SK-N-SH treated with all-trans-retinoic acid at 6 μM for 48 hours (cell line): ENCODE measurements at regions not wholly inside any gene's neighbourhood (a gene's known extent, or its start where the extent isn't known, plus 50 kb on each side); places are given as distances from the start of the nearest gene placed in this dataset.

Source experiments
- ATAC-seq: fragments of 200-7000 bp; cut with Tn5 transposase; 3 replicates; pipeline ENCODE4 v1.9.1; 2020; ENCODE audit warnings: mild to moderate bottlenecking, moderate library complexity
- ARNTL ChIP-seq: fragments of 450-650 bp; formaldehyde crosslinking; IDR thresholded peaks from 2 replicates; pipeline ENCODE4 v1.5.0; 2020; ENCODE audit warnings: low read depth, mild to moderate bottlenecking, moderate library complexity, borderline replicate concordance
- BACH2 ChIP-seq: fragments of 250-450 bp; sonication (Bioruptor Pico); IDR thresholded peaks from 2 replicates; pipeline ENCODE4 v1.9.0; 2021; ENCODE audit warnings: mild to moderate bottlenecking, borderline replicate concordance
- CREB5 ChIP-seq: fragments of 250-450 bp; sonication (Bioruptor Pico); IDR thresholded peaks from 2 replicates; pipeline ENCODE4 v1.5.1; 2020; ENCODE audit warnings: low read depth, mild to moderate bottlenecking, moderate library complexity
- CSDC2 ChIP-seq: fragments of 250-450 bp; sonication (Bioruptor Pico); IDR thresholded peaks from 2 replicates; pipeline ENCODE4 v1.5.0; 2020; ENCODE audit warnings: mild to moderate bottlenecking, moderate library complexity
- CSRNP3 ChIP-seq: fragments of 250-450 bp; sonication (Bioruptor Pico); IDR thresholded peaks from 2 replicates; pipeline ENCODE4 v1.5.1; 2021; ENCODE audit warnings: mild to moderate bottlenecking, moderate library complexity
- ESRRG ChIP-seq: fragments of 250-450 bp; sonication (Bioruptor Pico); IDR thresholded peaks from 2 replicates; pipeline ENCODE4 v1.6.1; 2021; ENCODE audit warnings: mild to moderate bottlenecking
- ISL1 ChIP-seq: fragments of 250-450 bp; sonication (Bioruptor Pico); IDR thresholded peaks from 2 replicates; pipeline ENCODE4 v2.1.2; 2022; ENCODE audit warnings: mild to moderate bottlenecking, moderate library complexity
- OSR1 ChIP-seq: fragments of 250-450 bp; sonication (Bioruptor Pico); IDR thresholded peaks from 2 replicates; pipeline ENCODE4 v1.8.0; 2022; ENCODE audit warnings: moderate library complexity, mild to moderate bottlenecking, inconsistent platforms
- POU6F1 ChIP-seq: fragments of 250-450 bp; sonication (Bioruptor Pico); IDR thresholded peaks from 2 replicates; pipeline ENCODE4 v1.8.0; 2021; ENCODE audit warnings: low read depth, mild to moderate bottlenecking, moderate library complexity, borderline replicate concordance
- PPARA ChIP-seq: fragments of 250-450 bp; sonication (Bioruptor Pico); IDR thresholded peaks from 2 replicates; pipeline ENCODE4 v1.5.0; 2020; ENCODE audit warnings: mild to moderate bottlenecking, borderline replicate concordance
- RARB ChIP-seq: fragments of 250-450 bp; sonication (Bioruptor Pico); IDR thresholded peaks from 2 replicates; pipeline ENCODE4 v1.8.0; 2021; ENCODE audit warnings: mild to moderate bottlenecking, moderate library complexity
- SNAI2 ChIP-seq: fragments of 250-450 bp; sonication (Bioruptor Pico); IDR thresholded peaks from 2 replicates; pipeline ENCODE4 v1.5.0; 2020; ENCODE audit warnings: mild to moderate bottlenecking, moderate library complexity
- TCF4 ChIP-seq: fragments of 250-450 bp; sonication (Bioruptor Pico); IDR thresholded peaks from 2 replicates; pipeline ENCODE4 v1.8.0; 2021; ENCODE audit warnings: mild to moderate bottlenecking, moderate library complexity, borderline replicate concordance
- TOX ChIP-seq: fragments of 250-450 bp; sonication (Bioruptor Pico); IDR thresholded peaks from 2 replicates; pipeline ENCODE4 v1.8.0; 2021; ENCODE audit warnings: mild to moderate bottlenecking, moderate library complexity, borderline replicate concordance
- ZC3H10 ChIP-seq: fragments of 250-450 bp; sonication (Bioruptor Pico); IDR thresholded peaks from 2 replicates; pipeline ENCODE4 v1.5.1; 2021; ENCODE audit warnings: mild to moderate bottlenecking, moderate library complexity
- ZFP3 ChIP-seq: fragments of 250-450 bp; sonication (Bioruptor Pico); IDR thresholded peaks from 2 replicates; pipeline ENCODE4 v1.5.0; 2020; ENCODE audit warnings: mild to moderate bottlenecking, moderate library complexity
- ZFP30 ChIP-seq: fragments of 450-650 bp; formaldehyde crosslinking; IDR thresholded peaks from 2 replicates; pipeline ENCODE4 v1.5.0; 2022; ENCODE audit warnings: mild to moderate bottlenecking, moderate library complexity
- ZNF565 ChIP-seq: fragments of 450-650 bp; formaldehyde crosslinking; conservative IDR thresholded peaks from 2 replicates; pipeline ENCODE4 v1.5.0; 2020; ENCODE audit warnings: low read depth, mild to moderate bottlenecking, moderate library complexity
- ZNF70 ChIP-seq: fragments of 450-650 bp; formaldehyde crosslinking; IDR thresholded peaks from 2 replicates; pipeline ENCODE4 v1.5.0; 2020; ENCODE audit warnings: mild to moderate bottlenecking, moderate library complexity
- ZNF8 ChIP-seq: fragments of 450-650 bp; formaldehyde crosslinking; IDR thresholded peaks from 2 replicates; pipeline ENCODE4 v1.5.0; 2020; ENCODE audit warnings: mild to moderate bottlenecking, moderate library complexity
- TF ChIP-seq, protein P1 (sequence below): fragments of 250-450 bp; sonication (Bioruptor Pico); IDR thresholded peaks from 2 replicates; pipeline ENCODE4 v1.8.0; 2020; ENCODE audit warnings: mild to moderate bottlenecking, moderate library complexity, borderline replicate concordance

DNA sequence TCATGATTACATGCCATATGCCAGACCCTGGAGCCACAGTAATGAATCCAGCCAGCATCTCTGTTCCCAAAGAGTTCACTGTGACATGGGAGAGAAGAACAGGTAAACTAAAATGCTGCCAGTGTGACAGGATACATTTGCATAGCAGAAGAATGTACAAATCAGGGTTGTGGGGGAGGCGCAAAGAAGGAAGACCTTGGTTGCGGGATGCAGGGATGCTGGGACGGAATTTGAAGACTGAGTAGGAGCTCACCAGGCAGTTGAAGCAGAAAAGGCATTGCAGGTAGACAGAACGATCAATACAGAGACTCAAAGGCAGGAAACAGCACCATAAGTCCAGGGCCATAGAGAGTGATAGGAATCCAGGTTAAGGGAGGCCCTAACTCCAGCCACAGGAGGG is 180.3 kb upstream of the ZC3H12A start (continued):
- TF ChIP-seq, protein P1, sequence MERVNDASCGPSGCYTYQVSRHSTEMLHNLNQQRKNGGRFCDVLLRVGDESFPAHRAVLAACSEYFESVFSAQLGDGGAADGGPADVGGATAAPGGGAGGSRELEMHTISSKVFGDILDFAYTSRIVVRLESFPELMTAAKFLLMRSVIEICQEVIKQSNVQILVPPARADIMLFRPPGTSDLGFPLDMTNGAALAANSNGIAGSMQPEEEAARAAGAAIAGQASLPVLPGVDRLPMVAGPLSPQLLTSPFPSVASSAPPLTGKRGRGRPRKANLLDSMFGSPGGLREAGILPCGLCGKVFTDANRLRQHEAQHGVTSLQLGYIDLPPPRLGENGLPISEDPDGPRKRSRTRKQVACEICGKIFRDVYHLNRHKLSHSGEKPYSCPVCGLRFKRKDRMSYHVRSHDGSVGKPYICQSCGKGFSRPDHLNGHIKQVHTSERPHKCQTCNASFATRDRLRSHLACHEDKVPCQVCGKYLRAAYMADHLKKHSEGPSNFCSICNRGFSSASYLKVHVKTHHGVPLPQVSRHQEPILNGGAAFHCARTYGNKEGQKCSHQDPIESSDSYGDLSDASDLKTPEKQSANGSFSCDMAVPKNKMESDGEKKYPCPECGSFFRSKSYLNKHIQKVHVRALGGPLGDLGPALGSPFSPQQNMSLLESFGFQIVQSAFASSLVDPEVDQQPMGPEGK (CRISPR knock-in tag): no peak
- TF ChIP-seq BACH2 (CRISPR knock-in tag): no peak
- no peak for TF ChIP-seq RARB

- no peak for ATAC-seq
- TF ChIP-seq TOX (CRISPR knock-in tag) (no peak), ESRRG (no peak), BACH2 (CRISPR knock-in tag) (no peak)
These were observed 179.9 kb upstream of the ZC3H12A start for GRCh38 chr1:37294529-37294928.

DNA sequence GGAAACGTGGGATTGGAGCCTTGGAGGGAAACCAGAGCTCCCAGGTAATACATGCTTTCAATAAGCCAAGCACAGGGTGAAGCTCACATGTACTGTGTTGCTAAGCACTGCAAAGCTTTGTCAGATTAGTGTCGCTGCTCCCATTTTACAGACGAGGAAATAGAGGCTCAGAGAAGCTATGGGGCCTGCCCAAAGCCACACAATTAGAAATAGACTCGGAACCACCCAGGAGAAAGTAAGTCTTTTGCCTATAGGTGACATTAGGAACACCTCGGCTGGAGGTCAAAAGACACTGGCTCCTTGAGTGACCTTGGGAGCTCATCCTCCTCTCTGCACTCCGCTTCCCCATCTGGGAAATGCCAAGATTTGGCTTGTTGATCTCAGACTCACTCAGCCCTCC is 175.6 kb upstream of the ZC3H12A start:
- ATAC-seq: no peak
- TF ChIP-seq ARNTL (CRISPR knock-in tag): no peak

GRCh38 chr1:37299216-37299615 is 175.2 kb upstream of the ZC3H12A start:
- TF ChIP-seq ZC3H10 (CRISPR knock-in tag) (no peak), OSR1 (CRISPR knock-in tag) (no peak), SNAI2 (CRISPR knock-in tag) (no peak), ZFP30 (CRISPR knock-in tag) (no peak), TOX (CRISPR knock-in tag) (no peak), ZNF8 (CRISPR knock-in tag) (no peak), PPARA (CRISPR knock-in tag) (no peak), ESRRG (no peak), ZNF70 (CRISPR knock-in tag) (no peak), ISL1 (CRISPR knock-in tag) (no peak), POU6F1 (CRISPR knock-in tag) (no peak), ZFP3 (no peak), CSRNP3 (CRISPR knock-in tag) (no peak)
- TF ChIP-seq, all 23 proteins: peak for 0
- ATAC-seq: no peak

DNA sequence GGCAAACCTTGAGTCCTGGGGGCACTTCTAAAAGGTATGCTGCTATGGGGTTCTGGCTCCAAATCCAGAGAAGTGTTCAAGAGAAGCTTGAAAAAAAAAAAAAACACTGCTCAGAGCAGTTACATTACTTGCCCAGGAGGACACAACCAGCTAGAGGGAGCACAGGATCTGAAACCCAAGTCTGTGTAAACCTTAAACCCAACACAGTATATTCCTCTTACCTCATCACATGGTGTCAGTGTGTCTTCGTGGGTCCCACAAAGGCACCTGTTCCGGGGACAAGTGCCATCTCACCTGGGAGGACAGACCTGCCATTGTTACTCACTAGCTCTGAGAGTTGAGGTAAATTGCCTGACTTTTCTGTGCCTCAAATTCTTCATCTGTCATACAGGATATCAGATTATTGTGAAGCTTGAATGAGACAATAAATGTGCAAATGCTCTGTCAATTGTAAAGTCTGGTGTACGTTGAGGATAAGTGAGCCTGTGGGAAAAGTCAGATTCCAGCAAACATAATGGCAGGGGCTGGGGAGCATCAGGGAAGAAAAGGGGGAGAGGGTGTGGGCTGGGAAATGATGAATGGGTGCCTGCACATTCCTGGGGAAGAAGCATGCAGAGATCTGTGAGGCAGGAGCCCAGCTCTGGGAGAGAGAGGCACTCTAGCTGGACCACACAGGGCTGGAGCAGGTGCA is 170.4 kb upstream of the ZC3H12A start:
- TF ChIP-seq, protein P1 (CRISPR knock-in tag): no peak
- TF ChIP-seq ZFP3 (no peak), PPARA (CRISPR knock-in tag) (no peak), CSDC2 (CRISPR knock-in tag) (no peak), TCF4 (CRISPR knock-in tag) (no peak), ZFP30 (CRISPR knock-in tag) (no peak), CREB5 (no peak), ZNF70 (CRISPR knock-in tag) (no peak), ZC3H10 (CRISPR knock-in tag) (no peak), TOX (CRISPR knock-in tag) (no peak), ISL1 (CRISPR knock-in tag) (no peak), POU6F1 (CRISPR knock-in tag) (no peak), ARNTL (CRISPR knock-in tag) (no peak), ZNF565 (CRISPR knock-in tag) (no peak)
- ATAC-seq: no peak
